ENCODE measurements at regions not wholly inside any gene's neighbourhood (a gene's known extent, or its start where the extent isn't known, plus 50 kb on each side); places are given as distances from the start of the nearest gene placed in this dataset.
"Not testable (repeated sequence)": the region's sequence is repeated elsewhere in the genome, so short reads cannot be mapped to it uniquely, and the experiment has no call there.

DNA sequence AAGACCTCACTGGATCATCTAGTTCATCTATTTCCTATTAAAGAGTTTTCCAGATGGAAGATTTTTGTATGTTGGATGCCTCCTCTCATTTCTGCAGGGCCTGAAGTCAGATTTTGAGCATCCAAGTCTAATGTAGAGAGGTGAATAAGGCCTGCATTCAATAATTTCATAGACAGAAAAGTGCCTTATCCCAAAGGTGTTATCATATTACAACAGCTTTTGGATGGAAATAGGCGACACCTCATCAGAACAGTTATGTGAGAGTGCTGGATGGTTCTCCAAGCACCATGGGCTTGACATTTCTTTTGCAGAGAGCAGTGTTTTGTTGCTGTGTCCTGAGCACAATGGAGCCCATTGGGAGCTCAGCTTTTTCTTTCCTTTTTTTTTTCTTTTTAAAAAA lies 162.4 kb upstream of the MEOX2 start:
- DNase-seq, result no peak

GRCh38 chr7:15848362-15848761 lies 161.9 kb upstream of the MEOX2 start:
- no peak for DNase-seq

DNA sequence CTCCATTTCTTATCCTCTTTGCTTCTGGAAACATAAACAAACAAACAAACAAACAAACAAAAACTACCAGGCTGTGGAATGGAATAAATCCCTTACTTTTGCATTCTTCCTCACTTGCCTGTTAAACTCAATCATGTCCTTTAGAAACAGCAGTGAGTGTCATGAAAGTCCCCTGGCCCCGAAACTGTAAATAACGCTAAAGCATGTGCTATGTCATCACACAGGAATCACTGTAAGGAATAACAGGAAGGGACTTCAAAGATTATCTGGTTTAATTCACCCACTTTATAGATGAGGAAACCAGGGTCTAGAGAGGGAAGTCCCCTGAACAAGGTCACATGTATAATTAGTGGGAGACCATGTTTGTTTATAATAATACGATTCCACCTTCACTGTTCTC lies 159.4 kb upstream of the MEOX2 start:
- DNase-seq, result no peak

DNA sequence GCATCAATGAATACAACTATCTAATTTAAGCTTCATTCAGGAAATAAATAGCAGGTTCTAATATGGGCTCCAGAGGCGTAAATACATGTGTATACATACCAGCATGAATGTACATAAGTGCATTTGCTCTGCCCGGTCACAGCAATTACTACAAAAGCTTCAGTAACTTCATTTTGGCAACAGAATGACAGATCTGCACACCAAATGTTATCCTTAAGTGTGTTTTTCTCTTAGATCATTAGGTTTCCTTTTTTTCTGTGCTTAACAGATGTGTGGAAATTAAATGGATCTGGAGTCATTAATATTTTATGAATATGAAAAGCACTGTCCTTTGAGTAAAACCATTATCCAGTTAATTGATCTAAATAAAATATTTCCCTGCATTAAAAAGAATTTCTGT lies 159.0 kb upstream of the MEOX2 start:
- DNase-seq, result peak; percentile 32

DNA sequence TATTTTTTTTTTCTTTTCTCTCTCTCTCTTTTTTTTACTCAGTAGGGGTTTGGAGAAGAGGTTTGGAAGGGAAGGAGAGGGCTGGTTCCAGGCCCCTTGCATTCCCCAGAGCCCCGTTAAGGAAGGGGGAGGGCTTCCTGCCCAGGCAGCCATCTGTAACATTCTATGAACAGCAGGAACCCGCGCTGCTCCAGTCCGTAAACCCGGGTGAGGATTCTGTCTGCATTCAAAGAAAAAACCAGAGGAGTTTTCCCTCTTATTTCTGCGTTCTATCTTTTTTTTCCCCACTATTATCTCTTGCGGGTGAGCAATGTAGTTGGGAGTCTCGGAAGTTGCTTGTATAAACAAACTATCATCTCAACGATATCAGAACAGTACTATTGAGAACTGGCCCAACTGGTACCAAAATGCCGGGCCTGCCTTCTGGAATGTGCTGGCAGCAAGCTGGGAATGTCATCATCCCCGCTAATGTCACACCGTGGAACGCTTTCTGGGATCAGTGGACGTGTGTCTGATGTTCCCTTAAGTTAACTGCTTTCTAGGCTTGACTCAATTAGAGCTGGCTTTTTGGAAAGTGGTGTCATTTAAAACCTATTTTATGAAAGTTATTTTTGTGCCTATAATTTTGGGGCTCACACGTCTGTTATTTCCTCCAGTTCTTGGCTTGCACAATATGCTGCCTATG lies 153.1 kb upstream of the MEOX2 start:
- no peak for DNase-seq

GRCh38 chr7:15838265-15838664 lies 151.8 kb upstream of the MEOX2 start:
- no peak for DNase-seq

GRCh38 chr7:15837306-15837950 lies 150.9 kb upstream of the MEOX2 start:
- no peak for DNase-seq

DNA sequence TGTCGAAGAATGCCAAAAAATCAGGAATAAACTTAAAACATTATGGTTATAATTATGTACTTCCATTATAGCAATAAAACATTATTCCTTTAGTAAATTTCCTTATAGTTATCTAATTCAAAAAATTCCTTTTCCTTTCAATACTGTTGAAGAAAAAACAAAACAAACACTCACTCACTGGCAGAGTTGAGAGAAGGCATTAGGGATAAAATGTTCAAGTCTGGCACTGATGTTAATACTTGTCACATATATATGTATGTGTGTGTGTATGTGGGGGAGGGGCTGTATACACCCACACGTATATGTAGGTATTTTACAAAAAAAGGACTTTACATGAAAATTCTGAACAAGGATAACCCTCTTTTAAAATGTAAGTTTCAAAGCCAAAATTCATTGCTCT lies 150.2 kb upstream of the MEOX2 start:
- no peak for DNase-seq

- DNase-seq, result no peak
Observed at GRCh38 chr7:15836041-15836440, 149.6 kb upstream of the MEOX2 start.

- no peak for DNase-seq
Observed at GRCh38 chr7:15834446-15834845, 148.0 kb upstream of the MEOX2 start.

GRCh38 chr7:15832996-15833395 lies 146.5 kb upstream of the MEOX2 start:
- peak; percentile 55 for DNase-seq

GRCh38 chr7:15831606-15832005 lies 145.1 kb upstream of the MEOX2 start:
- DNase-seq, result no peak

DNA sequence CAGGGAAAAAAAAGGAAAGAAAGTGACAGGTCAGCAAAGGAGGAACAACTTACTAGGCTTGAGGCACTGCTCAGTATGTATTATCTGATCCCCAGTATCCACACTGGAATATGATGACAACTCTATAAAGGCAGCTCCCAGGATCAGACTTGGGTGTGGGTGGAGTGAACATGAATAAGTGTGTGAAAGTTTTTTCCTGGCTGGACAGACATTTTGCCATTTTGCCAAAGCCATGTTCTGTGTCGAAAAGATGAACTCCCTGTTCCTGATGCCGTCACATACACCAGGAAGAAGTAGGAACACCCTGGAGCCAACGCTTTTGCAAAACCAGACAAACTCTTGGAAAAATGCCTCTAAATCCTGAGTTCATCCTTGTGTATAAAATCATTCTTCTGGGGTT lies 143.2 kb upstream of the MEOX2 start:
- no peak for DNase-seq

DNA sequence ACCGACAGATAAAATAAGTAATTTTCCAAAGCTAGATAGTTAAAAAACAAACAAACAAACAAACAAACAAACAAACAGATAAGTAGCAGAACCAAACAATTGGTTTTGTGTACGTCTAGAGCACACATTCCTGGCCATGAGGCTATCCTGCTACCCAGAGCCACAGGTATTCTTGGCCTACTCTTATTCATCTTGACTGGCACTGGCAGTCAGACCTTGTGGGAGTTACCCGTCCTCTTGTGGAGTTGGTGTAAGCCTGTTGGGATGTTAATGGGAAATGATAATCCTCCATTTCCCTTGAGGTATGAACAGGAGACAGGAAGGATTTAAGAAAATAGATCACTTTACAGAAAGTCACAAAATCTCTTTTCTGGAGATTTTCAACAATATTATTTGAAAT lies 142.4 kb upstream of the MEOX2 start:
- DNase-seq, result no peak

- no peak for DNase-seq
Observed at GRCh38 chr7:15821484-15822427, 135.3 kb upstream of the MEOX2 start.

- DNase-seq, result no peak
Observed at GRCh38 chr7:15820319-15820718, 133.8 kb upstream of the MEOX2 start.

DNA sequence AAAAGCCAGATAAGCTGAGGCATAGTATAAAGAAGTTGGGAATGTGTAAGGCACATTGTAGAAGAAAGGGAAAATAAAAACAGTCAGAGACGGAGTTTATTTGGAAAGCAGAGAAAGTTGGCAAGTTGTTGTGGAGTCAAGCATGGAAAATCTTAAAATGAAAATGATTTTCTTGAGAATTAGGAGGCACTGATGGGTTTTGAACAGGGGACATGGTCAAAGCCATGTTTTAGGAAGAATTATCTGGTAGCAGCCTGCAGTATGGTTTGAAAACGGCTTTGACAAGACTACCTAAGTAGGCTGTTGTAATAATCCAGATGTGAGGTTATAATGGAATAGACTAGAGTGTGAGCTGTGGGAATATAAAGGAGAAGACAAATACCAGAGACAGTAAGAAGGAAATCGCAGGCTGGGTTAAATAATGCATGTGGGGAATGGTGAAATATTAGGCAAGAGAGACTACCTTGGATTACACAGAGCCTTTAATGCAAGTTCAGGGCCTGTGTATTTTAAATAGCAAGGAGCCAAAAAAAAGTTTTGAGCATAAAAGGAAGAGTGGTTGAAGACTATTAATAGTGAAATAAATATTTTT lies 130.4 kb upstream of the MEOX2 start:
- DNase-seq, result no peak

DNA sequence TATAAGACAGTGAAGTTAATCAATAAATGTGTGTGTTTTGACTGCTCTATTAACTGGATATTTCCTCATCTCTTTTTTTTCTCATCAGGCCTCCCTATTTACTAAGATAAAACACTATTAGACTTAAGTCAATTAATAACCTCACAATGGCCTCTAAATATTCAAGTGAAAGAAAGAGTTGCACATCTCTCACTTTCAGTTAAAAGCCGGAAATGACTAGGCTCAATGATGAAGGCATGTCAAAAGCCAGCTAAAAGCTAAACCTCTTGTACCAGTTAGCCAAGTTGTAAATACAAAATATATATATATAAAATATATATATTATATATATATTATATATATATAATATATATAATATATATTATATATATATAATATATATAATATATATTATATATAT lies 127.0 kb upstream of the MEOX2 start:
- DNase-seq, result no peak

- DNase-seq, result not testable (repeated sequence)
Observed at GRCh38 chr7:15810383-15810782, 123.9 kb upstream of the MEOX2 start.

DNA sequence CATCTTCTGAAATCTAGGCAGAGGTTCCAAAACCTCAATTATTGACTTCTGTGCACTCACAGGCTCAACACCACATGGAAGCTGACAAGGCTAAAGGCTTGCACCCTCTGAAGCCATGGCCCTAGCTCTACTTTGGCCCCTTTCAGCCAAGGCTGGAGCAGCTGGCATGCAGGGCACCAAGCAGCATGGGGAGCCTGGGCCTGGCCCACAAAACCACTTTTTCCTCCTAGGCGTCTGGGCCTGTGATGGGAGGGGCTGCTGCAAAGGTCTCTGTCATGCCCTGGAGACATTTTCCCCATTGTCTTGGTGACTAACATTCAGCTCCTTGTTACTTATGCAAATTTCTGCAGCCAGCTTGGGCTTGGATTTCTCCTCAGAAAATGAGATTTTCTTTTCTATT lies 123.5 kb upstream of the MEOX2 start:
- DNase-seq, result not testable (repeated sequence)

GRCh38 chr7:15805891-15806290 lies 119.4 kb upstream of the MEOX2 start:
- DNase-seq, result no peak

DNA sequence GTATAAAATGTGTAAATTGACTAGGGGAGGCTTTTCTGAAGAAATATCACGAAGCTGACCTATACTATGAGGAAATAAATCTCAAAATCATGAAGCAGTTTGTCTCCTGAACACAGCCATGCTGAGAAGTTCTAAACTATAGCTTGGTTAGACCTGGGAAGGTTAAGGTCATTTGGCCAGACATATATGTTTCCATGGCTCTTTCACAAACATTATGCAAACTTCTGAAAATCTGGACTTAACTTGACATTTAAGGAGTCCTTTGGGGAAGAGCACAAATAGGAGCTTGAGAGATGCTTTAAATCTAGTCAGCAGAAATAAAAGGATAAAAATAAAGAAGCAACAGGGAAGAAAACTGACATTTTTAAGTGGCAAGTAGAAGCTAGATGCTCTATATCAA lies 115.9 kb upstream of the MEOX2 start:
- DNase-seq, result no peak

GRCh38 chr7:15801551-15801950 lies 115.1 kb upstream of the MEOX2 start:
- no peak for DNase-seq

All from NCI-H1092 treated with DMSO at 0.1 percent for 48 hours (cell line).